ENCODE measurements at regions not wholly inside any gene's neighbourhood (a gene's known extent, or its start where the extent isn't known, plus 50 kb on each side); places are given as distances from the start of the nearest gene placed in this dataset.

GRCh38 chr15:87287156-87287555 is 969.4 kb downstream of the NTRK3 start:
- no peaks in the 10 kb centered on the region for H3K4me1 ChIP-seq
- no peaks in the 10 kb centered on the region for H3K36me3 ChIP-seq
- no peak overlapping the region for H3K4me3 ChIP-seq
- TF ChIP-seq POLR2A (IDR thresholded peaks at IDR 0.05) (no peak), POLR2AphosphoS5 (IDR thresholded peaks at IDR 0.05) (no peak), CTCF (IDR thresholded peaks at IDR 0.05 in 8 of 11, conservative IDR thresholded peaks at IDR 0.05 in 3 of 11) (no peak)
- intact Hi-C loops (cut with DNase I; ENCODE audit: low total_unique reads), result no loop called here
- peaks cover 0 to 18% (median 5%) of the 10 kb centered on the region in 8 donors for H3K9me3 ChIP-seq
- no peak overlapping the region for H3K27ac ChIP-seq
- 41 to 60% (median 43%) methylated on average over 3 of the region's 3 CpGs for WGBS, 5 donors
- H3K27me3 ChIP-seq (replicated peaks in 1 of 7), result peaks cover 0 to 4% (median 0%) of the 10 kb centered on the region in 7 donors
- DNase-seq, result no peak

- DNase-seq, result no peak
- intact Hi-C loops (cut with DNase I; ENCODE audit: low total_unique reads), result no loop called here
- H3K27ac ChIP-seq, result no peak overlapping the region
- no peak overlapping the region for H3K4me3 ChIP-seq
- no peaks in the 10 kb centered on the region for H3K4me1 ChIP-seq
- H3K36me3 ChIP-seq, result no peaks in the 10 kb centered on the region
- no peak for TF ChIP-seq POLR2AphosphoS5 (IDR thresholded peaks at IDR 0.05)
- no peak for TF ChIP-seq CTCF (IDR thresholded peaks at IDR 0.05 in 8 of 11, conservative IDR thresholded peaks at IDR 0.05 in 3 of 11)
- no peak for TF ChIP-seq POLR2A (IDR thresholded peaks at IDR 0.05)
- H3K9me3 ChIP-seq, result peaks cover 0 to 24% (median 11%) of the 10 kb centered on the region in 8 donors
- no peaks in the 10 kb centered on the region for H3K27me3 ChIP-seq (replicated peaks in 1 of 7)
- WGBS, 5 donors, result 27 to 49% (median 36%) methylated on average over 1 of the region's 1 CpG
These were observed 987.0 kb downstream of the NTRK3 start for GRCh38 chr15:87269566-87269965.

DNA sequence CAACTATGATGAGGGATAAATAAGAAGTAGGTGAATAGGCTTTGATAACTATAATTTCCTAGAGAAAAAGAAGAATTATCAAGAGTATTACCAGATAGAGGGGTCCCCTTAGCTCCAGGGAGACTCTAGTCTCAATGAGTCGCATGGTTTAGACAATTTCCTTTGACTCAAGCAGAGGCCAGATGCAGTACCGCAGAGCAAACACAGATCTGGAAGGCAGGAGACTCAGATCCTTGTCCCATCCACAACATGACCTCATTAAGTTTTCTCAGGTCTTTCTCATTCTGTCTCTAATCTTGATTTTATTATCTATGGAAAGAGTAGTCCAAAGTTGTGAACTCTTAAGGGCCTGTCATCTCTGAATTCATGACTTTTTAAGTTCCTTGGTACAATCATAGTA is 987.9 kb downstream of the NTRK3 start:
- DNase-seq, result no peak
- Histone ChIP-seq H3K4me1 (no peaks in the 10 kb centered on the region), H3K9me3 (peaks cover 0 to 15% (median 8%) of the 10 kb centered on the region in 8 donors), H3K4me3 (no peak overlapping the region), H3K27me3 (replicated peaks in 1 of 7) (no peaks in the 10 kb centered on the region), H3K27ac (no peak overlapping the region), H3K36me3 (no peaks in the 10 kb centered on the region)
- TF ChIP-seq CTCF (IDR thresholded peaks at IDR 0.05 in 8 of 11, conservative IDR thresholded peaks at IDR 0.05 in 3 of 11) (no peak), POLR2A (IDR thresholded peaks at IDR 0.05) (no peak), POLR2AphosphoS5 (IDR thresholded peaks at IDR 0.05) (no peak)
- 75 to 89% (median 81%) methylated on average over 2 of the region's 2 CpGs for WGBS, 5 donors
- intact Hi-C loops (cut with DNase I; ENCODE audit: low total_unique reads), result no loop called here

- H3K27ac ChIP-seq, result no peak overlapping the region
- 64 to 96% (median 93%) methylated on average over 2 of the region's 2 CpGs for WGBS, 5 donors
- TF ChIP-seq POLR2AphosphoS5 (IDR thresholded peaks at IDR 0.05) (no peak), POLR2A (IDR thresholded peaks at IDR 0.05) (no peak), CTCF (IDR thresholded peaks at IDR 0.05 in 8 of 11, conservative IDR thresholded peaks at IDR 0.05 in 3 of 11) (no peak)
- intact Hi-C loops (cut with DNase I; ENCODE audit: low total_unique reads), result no loop called here
- DNase-seq, result no peak
- H3K36me3 ChIP-seq, result no peaks in the 10 kb centered on the region
- H3K4me1 ChIP-seq, result no peaks in the 10 kb centered on the region
- H3K4me3 ChIP-seq, result no peak overlapping the region
- no peaks in the 10 kb centered on the region for H3K27me3 ChIP-seq (replicated peaks in 1 of 7)
- H3K9me3 ChIP-seq, result peaks cover 0 to 9% (median 4%) of the 10 kb centered on the region in 8 donors
These were observed 988.7 kb downstream of the NTRK3 start for GRCh38 chr15:87267798-87268197.
